Muscle of leg (tissue), 3 donors: ENCODE measurements at regions not wholly inside any gene's neighbourhood (a gene's known extent, or its start where the extent isn't known, plus 50 kb on each side); places are given as distances from the start of the nearest gene placed in this dataset.
A peak's percentile ranks its signal among the peaks of the same experiment; 100 is the strongest.

Experiments
- DNase-seq: peaks from one replicate; pipeline ENCODE4 v3.0.0; 2013
- H3K27ac ChIP-seq: one replicate; pipeline ENCODE4 v1.5.1; 2013; ENCODE audit warnings: mild to moderate bottlenecking, low read length, control low read depth
- H3K27me3 ChIP-seq: one replicate; pipeline ENCODE4 v1.6.1; 2013; ENCODE audit warnings: low read length; ENCODE audit not compliant: control insufficient read depth, insufficient read depth
- H3K36me3 ChIP-seq: one replicate; pipeline ENCODE4 v1.6.1; 2013; ENCODE audit warnings: low read length; ENCODE audit not compliant: control insufficient read depth, insufficient read depth
- H3K4me1 ChIP-seq: one replicate; pipeline ENCODE4 v1.6.1; 2013; ENCODE audit warnings: low read length; ENCODE audit not compliant: control insufficient read depth, insufficient read depth
- H3K4me3 ChIP-seq: one replicate; pipeline ENCODE4 v1.5.1; 2013; ENCODE audit warnings: low read length, control low read depth
- H3K9me3 ChIP-seq: replicated peaks from 2 replicates; pipeline ENCODE4 v1.6.1; 2013; ENCODE audit warnings: low read depth, low read length; ENCODE audit not compliant: control insufficient read depth
- WGBS: methylation state at CpG from one replicate; pipeline ENCODE4 v1.1.5; 2013; ENCODE audit warnings: missing lambda C conversion rate; ENCODE audit not compliant: insufficient coverage; 5-methylcytosine and 5-hydroxymethylcytosine counted together

- H3K36me3 ChIP-seq = no peaks in the 10 kb centered on the region
- H3K27me3 ChIP-seq = no peaks in the 10 kb centered on the region
- no peak overlapping the region for H3K4me3 ChIP-seq
- H3K9me3 ChIP-seq = no peaks in the 10 kb centered on the region
- no peak overlapping the region for H3K27ac ChIP-seq
- H3K4me1 ChIP-seq = no peaks in the 10 kb centered on the region
- WGBS = no CpG with 5 or more reads among the region's 1 CpG
- peak; percentile 84 for DNase-seq
Measured at GRCh38 chr6:95279616-95280015, 297.7 kb upstream of the MANEA start.

- Histone ChIP-seq H3K4me1 (no peaks in the 10 kb centered on the region), H3K27me3 (no peaks in the 10 kb centered on the region), H3K27ac (no peak overlapping the region), H3K36me3 (no peaks in the 10 kb centered on the region), H3K9me3 (no peaks in the 10 kb centered on the region), H3K4me3 (no peak overlapping the region)
- 70% methylated on average over 4 of the region's 4 CpGs for WGBS
- DNase-seq = peak; percentile 58
Measured at GRCh38 chr6:95280686-95281273, 296.6 kb upstream of the MANEA start.

DNA sequence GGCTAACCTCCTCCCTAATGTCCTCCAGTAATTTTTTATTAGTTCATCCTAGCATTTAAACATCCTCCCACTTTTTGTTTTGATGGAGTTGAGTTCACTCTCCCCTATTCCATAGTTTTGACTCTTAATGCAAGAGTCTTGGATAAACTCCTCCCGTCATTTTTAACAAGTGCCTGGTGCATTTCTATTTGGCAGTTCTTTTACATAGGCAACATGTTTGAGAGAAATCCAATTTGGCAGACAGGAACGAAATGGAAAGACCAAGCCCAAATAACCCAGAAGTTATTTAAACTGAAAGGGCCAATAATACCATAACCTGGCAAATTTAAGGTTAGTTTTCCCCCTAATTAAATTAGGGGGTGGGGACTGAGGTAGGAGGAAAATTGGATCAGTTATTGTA is 291.5 kb upstream of the MANEA start:
- Histone ChIP-seq H3K36me3 (no peaks in the 10 kb centered on the region), H3K4me1 (peaks cover 2% of the 10 kb centered on the region), H3K4me3 (no peak overlapping the region), H3K9me3 (no peaks in the 10 kb centered on the region), H3K27me3 (no peaks in the 10 kb centered on the region), H3K27ac (no peak overlapping the region)
- no peak for DNase-seq
- WGBS = no CpG with 5 or more reads among the region's 2 CpGs

DNA sequence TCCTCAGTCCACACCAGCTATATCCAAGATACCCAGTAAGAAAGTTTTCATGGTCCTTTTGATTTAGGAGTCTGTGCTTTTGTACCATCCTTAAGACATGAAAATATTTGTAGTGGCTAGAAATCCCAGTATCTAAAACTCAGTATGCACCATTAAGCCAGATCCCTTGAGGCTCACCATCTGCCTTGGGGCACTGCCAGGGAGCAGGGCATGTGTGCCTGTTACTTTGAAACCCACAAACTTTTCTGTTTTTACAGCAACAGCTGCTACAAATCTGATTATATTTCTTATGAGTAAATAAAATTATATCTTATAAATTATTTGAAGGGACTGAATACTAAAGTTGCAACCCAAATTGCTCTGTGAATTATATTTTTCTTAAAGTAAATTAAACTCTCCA is 290.5 kb upstream of the MANEA start:
- H3K36me3 ChIP-seq = no peaks in the 10 kb centered on the region
- H3K4me3 ChIP-seq = no peak overlapping the region
- no peaks in the 10 kb centered on the region for H3K27me3 ChIP-seq
- H3K27ac ChIP-seq = no peak overlapping the region
- no peaks in the 10 kb centered on the region for H3K9me3 ChIP-seq
- peaks cover 2% of the 10 kb centered on the region for H3K4me1 ChIP-seq
- DNase-seq = peak; percentile 48

DNA sequence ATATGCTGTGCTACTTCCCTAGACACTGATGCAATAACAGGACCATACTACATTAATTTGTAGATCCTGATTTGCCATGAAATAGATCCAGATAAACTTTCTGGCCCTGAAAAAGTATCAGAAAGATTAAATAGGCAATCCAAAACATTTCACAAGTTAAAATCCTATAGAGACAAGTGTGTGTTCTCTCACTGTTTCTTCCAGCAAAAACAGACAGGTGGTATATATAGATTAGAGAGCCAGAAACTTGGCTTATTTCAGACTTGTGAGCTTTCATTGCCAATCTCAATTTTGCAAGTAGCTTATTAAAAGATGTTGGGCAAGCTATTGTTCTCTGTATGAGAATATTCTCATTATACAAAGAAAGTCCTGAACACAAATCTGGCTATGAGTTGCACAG is 289.1 kb upstream of the MANEA start:
- no peaks in the 10 kb centered on the region for H3K36me3 ChIP-seq
- DNase-seq = no peak
- H3K9me3 ChIP-seq = no peaks in the 10 kb centered on the region
- no peaks in the 10 kb centered on the region for H3K27me3 ChIP-seq
- no peak overlapping the region for H3K27ac ChIP-seq
- H3K4me3 ChIP-seq = no peak overlapping the region
- H3K4me1 ChIP-seq = peaks cover 2% of the 10 kb centered on the region

GRCh38 chr6:95292011-95292410 is 285.3 kb upstream of the MANEA start:
- no peak for DNase-seq
- H3K9me3 ChIP-seq = no peaks in the 10 kb centered on the region
- peaks cover 2% of the 10 kb centered on the region for H3K4me1 ChIP-seq
- H3K36me3 ChIP-seq = no peaks in the 10 kb centered on the region
- H3K27me3 ChIP-seq = no peaks in the 10 kb centered on the region
- H3K27ac ChIP-seq = no peak overlapping the region
- WGBS = no CpG with 5 or more reads among the region's 1 CpG
- H3K4me3 ChIP-seq = no peak overlapping the region

DNA sequence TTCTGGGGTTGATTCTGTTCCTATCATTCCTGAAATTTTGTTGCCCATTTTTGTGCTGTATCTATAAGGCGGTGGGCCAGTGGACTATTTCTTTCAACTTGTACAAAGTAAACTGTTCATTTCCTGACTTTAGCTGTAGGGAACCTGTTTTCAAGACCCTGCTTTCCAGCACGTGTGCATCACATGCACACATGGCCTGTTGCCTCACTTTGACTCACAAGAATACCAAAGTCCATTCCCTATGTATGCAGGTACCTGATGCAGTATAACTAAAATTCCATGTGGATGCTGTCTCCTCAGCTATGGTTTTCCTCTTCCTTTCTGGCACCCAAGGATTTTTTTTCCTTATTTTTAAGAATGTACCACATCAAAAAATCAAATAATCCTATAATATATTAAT is 284.1 kb upstream of the MANEA start:
- no peaks in the 10 kb centered on the region for H3K36me3 ChIP-seq
- H3K4me3 ChIP-seq = no peak overlapping the region
- whole genome bisulfite sequencing = 100% methylated on average over 1 of the region's 2 CpGs
- H3K9me3 ChIP-seq = no peaks in the 10 kb centered on the region
- H3K27me3 ChIP-seq = no peaks in the 10 kb centered on the region
- no peak overlapping the region for H3K27ac ChIP-seq
- DNase-seq = no peak
- peaks cover 2% of the 10 kb centered on the region for H3K4me1 ChIP-seq

DNA sequence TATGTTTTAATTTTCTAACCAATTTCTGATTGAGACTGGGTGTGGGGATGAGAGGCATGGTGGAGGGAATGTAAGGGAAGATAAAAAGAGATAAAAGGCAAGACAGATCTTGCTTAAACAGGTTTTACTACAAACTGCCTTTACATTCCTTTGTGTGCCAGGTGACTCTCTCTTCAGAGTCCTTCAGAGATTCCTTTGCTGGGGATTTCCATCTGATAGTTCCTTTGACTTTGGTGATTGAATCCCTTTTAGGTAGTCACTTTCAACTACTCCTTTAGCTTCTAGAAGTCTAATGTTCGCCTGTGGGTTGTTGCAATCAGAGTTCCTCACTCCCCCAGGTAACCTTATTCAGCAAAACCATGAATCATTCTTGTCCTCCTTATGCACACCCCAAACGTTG is 283.3 kb upstream of the MANEA start:
- Histone ChIP-seq H3K27ac (no peak overlapping the region), H3K9me3 (no peaks in the 10 kb centered on the region), H3K4me1 (no peaks in the 10 kb centered on the region), H3K27me3 (no peaks in the 10 kb centered on the region), H3K36me3 (no peaks in the 10 kb centered on the region), H3K4me3 (no peak overlapping the region)
- WGBS = 100% methylated on average over 1 of the region's 2 CpGs
- DNase-seq = no peak

- Histone ChIP-seq H3K36me3 (no peaks in the 10 kb centered on the region), H3K4me1 (no peaks in the 10 kb centered on the region), H3K4me3 (no peak overlapping the region), H3K27me3 (no peaks in the 10 kb centered on the region), H3K9me3 (no peaks in the 10 kb centered on the region), H3K27ac (no peak overlapping the region)
- DNase-seq = no peak
- WGBS = 91% methylated on average over 2 of the region's 3 CpGs
Measured at GRCh38 chr6:95309545-95309944, 267.8 kb upstream of the MANEA start.

- H3K36me3 ChIP-seq = no peaks in the 10 kb centered on the region
- H3K27ac ChIP-seq = no peak overlapping the region
- no peaks in the 10 kb centered on the region for H3K9me3 ChIP-seq
- DNase-seq = no peak
- H3K4me1 ChIP-seq = no peaks in the 10 kb centered on the region
- no peak overlapping the region for H3K4me3 ChIP-seq
- no peaks in the 10 kb centered on the region for H3K27me3 ChIP-seq
- 91% methylated on average over 1 of the region's 1 CpG for WGBS
Measured at GRCh38 chr6:95318137-95318536, 259.2 kb upstream of the MANEA start.

DNA sequence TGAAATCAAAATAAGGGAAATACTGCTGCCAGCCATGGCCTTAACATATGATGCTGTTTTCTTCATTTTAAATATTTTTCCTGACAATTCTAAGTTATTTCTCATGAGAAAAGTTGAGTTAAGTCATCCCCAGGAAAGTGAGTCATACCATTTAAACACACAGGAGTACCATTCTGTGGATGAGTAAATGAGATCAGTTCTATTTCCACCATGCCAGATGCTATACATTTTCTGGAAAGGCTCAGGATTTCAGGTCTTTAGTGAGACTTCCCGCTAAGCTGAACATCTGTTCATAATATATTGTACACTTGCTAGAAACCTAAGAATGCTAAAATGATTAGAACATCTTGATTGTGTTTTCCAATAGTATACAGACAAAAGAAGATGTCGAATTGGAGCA is 256.2 kb upstream of the MANEA start:
- no peaks in the 10 kb centered on the region for H3K27me3 ChIP-seq
- DNase-seq = peak; percentile 73
- H3K9me3 ChIP-seq = no peaks in the 10 kb centered on the region
- H3K27ac ChIP-seq = no peak overlapping the region
- no CpG with 5 or more reads among the region's 2 CpGs for WGBS
- H3K36me3 ChIP-seq = no peaks in the 10 kb centered on the region
- no peak overlapping the region for H3K4me3 ChIP-seq
- no peaks in the 10 kb centered on the region for H3K4me1 ChIP-seq
